Rectal smooth muscle tissue (tissue), 1 donor: ENCODE measurements at regions not wholly inside any gene's neighbourhood (a gene's known extent, or its start where the extent isn't known, plus 50 kb on each side); places are given as distances from the start of the nearest gene placed in this dataset.
"Not testable (repeated sequence)": the region's sequence is repeated elsewhere in the genome, so short reads cannot be mapped to it uniquely, and the experiment has no call there.

Experiments
- H3K27ac ChIP-seq: one replicate; pipeline ENCODE4 v1.7.0; 2013; ENCODE audit warnings: low read depth, low read length, inconsistent platforms
- H3K27me3 ChIP-seq: one replicate; pipeline ENCODE4 v1.7.0; 2013; ENCODE audit warnings: low read length; ENCODE audit not compliant: control insufficient read depth, insufficient read depth
- H3K36me3 ChIP-seq: one replicate; pipeline ENCODE4 v1.7.0; 2013; ENCODE audit warnings: low read length; ENCODE audit not compliant: control insufficient read depth, insufficient read depth
- H3K4me1 ChIP-seq: one replicate; pipeline ENCODE4 v1.7.0; 2013; ENCODE audit warnings: low read length; ENCODE audit not compliant: control insufficient read depth, insufficient read depth
- H3K4me3 ChIP-seq: one replicate; pipeline ENCODE4 v1.7.0; 2013; ENCODE audit warnings: low read length
- H3K9ac ChIP-seq: one replicate; pipeline ENCODE4 v1.7.0; 2013; ENCODE audit warnings: low read length

- H3K27me3 ChIP-seq, H3K4me1 ChIP-seq, H3K27ac ChIP-seq, H3K9ac ChIP-seq, H3K4me3 ChIP-seq, H3K36me3 ChIP-seq: not testable (repeated sequence)
Measured at GRCh38 chr1:224001757-224002156, 112.2 kb upstream of the FBXO28 start.

GRCh38 chr1:223999761-224000160 is 114.2 kb upstream of the FBXO28 start:
- not testable (repeated sequence) for H3K36me3 ChIP-seq, H3K4me3 ChIP-seq, H3K4me1 ChIP-seq, H3K27me3 ChIP-seq, H3K9ac ChIP-seq, H3K27ac ChIP-seq

- H3K36me3 ChIP-seq, H3K4me3 ChIP-seq, H3K9ac ChIP-seq, H3K27me3 ChIP-seq, H3K4me1 ChIP-seq, H3K27ac ChIP-seq: not testable (repeated sequence)
Measured at GRCh38 chr1:223998676-223999455, 115.0 kb upstream of the FBXO28 start.

- H3K9ac ChIP-seq, H3K27ac ChIP-seq, H3K4me3 ChIP-seq, H3K36me3 ChIP-seq, H3K4me1 ChIP-seq, H3K27me3 ChIP-seq: not testable (repeated sequence)
Measured at GRCh38 chr1:223996376-223996775, 117.5 kb upstream of the FBXO28 start.

GRCh38 chr1:223992456-223993246 is 121.3 kb upstream of the FBXO28 start:
- H3K27me3 ChIP-seq, H3K4me1 ChIP-seq, H3K36me3 ChIP-seq: not testable (repeated sequence)
- peak overlapping the region; percentile 84 for H3K27ac ChIP-seq
- H3K9ac ChIP-seq, result peak overlapping the region; percentile 38
- H3K4me3 ChIP-seq, result peak overlapping the region; percentile 63

GRCh38 chr1:223991297-223991857 is 122.5 kb upstream of the FBXO28 start:
- H3K27ac ChIP-seq, H3K4me3 ChIP-seq, H3K36me3 ChIP-seq, H3K4me1 ChIP-seq, H3K9ac ChIP-seq, H3K27me3 ChIP-seq: not testable (repeated sequence)

GRCh38 chr1:223961985-223962384 is 116.2 kb upstream of the TP53BP2 start:
- not testable (repeated sequence) for H3K9ac ChIP-seq, H3K27me3 ChIP-seq, H3K4me1 ChIP-seq, H3K4me3 ChIP-seq, H3K27ac ChIP-seq, H3K36me3 ChIP-seq

GRCh38 chr1:223952801-223953200 is 107.1 kb upstream of the TP53BP2 start:
- not testable (repeated sequence) for H3K4me1 ChIP-seq, H3K27me3 ChIP-seq, H3K36me3 ChIP-seq, H3K27ac ChIP-seq, H3K9ac ChIP-seq, H3K4me3 ChIP-seq

GRCh38 chr1:223951551-223951950 is 105.8 kb upstream of the TP53BP2 start:
- H3K4me1 ChIP-seq, H3K27me3 ChIP-seq, H3K4me3 ChIP-seq, H3K36me3 ChIP-seq, H3K27ac ChIP-seq, H3K9ac ChIP-seq: not testable (repeated sequence)

- H3K27me3 ChIP-seq, H3K4me1 ChIP-seq, H3K4me3 ChIP-seq, H3K27ac ChIP-seq, H3K9ac ChIP-seq, H3K36me3 ChIP-seq: not testable (repeated sequence)
Measured at GRCh38 chr1:223949944-223950343, 104.2 kb upstream of the TP53BP2 start.

GRCh38 chr1:223948041-223948440 is 102.3 kb upstream of the TP53BP2 start:
- not testable (repeated sequence) for H3K36me3 ChIP-seq, H3K4me3 ChIP-seq, H3K4me1 ChIP-seq, H3K27me3 ChIP-seq, H3K9ac ChIP-seq, H3K27ac ChIP-seq

GRCh38 chr1:223936592-223936991 is 90.8 kb upstream of the TP53BP2 start:
- not testable (repeated sequence) for H3K36me3 ChIP-seq, H3K27ac ChIP-seq, H3K4me3 ChIP-seq, H3K4me1 ChIP-seq, H3K9ac ChIP-seq, H3K27me3 ChIP-seq

GRCh38 chr1:223931476-223931875 is 85.7 kb upstream of the TP53BP2 start:
- not testable (repeated sequence) for H3K4me1 ChIP-seq, H3K27me3 ChIP-seq, H3K9ac ChIP-seq

More at GRCh38 chr1:223931476-223931875, 85.7 kb upstream of the TP53BP2 start:
- H3K4me3 ChIP-seq, H3K36me3 ChIP-seq, H3K27ac ChIP-seq: not testable (repeated sequence)
